Calu3 (cell line): ENCODE measurements at regions not wholly inside any gene's neighbourhood (a gene's known extent, or its start where the extent isn't known, plus 50 kb on each side); places are given as distances from the start of the nearest gene placed in this dataset.

Experiments used
- BruUV-seq: library from RNA; stranded (reverse); fragments of 400-500 nt; replicated peaks from 2 replicates; lab custom pipeline; 2021; lab: Mats Ljungman, UMichigan
- CTCF ChIA-PET: fragments of 300-600 bp; sonication (Branson Sonifier 250); formaldehyde crosslinking; loops from one replicate; lab custom pipeline; 2022; ENCODE audit warnings: antibody characterized with exemption; lab: Charles Lee
- DNase-seq: peaks from one replicate; pipeline ENCODE4 v3.0.0; 2022
- H3K27ac Mint-ChIP-seq: one replicate; pipeline ENCODE4 v1.8.0; 2022; ENCODE audit warnings: mixed read lengths; ENCODE audit not compliant: unreplicated experiment
- H3K27me3 Mint-ChIP-seq: one replicate; pipeline ENCODE4 v1.8.0; 2022; ENCODE audit warnings: mixed read lengths; ENCODE audit not compliant: unreplicated experiment
- H3K36me3 Mint-ChIP-seq: one replicate; pipeline ENCODE4 v1.8.0; 2022; ENCODE audit warnings: mild to moderate bottlenecking, moderate library complexity, mixed read lengths; ENCODE audit not compliant: insufficient read depth, unreplicated experiment
- H3K4me1 Mint-ChIP-seq: one replicate; pipeline ENCODE4 v1.8.0; 2022; ENCODE audit warnings: mild to moderate bottlenecking, low read depth, mixed read lengths; ENCODE audit not compliant: unreplicated experiment
- H3K4me3 Mint-ChIP-seq: one replicate; pipeline ENCODE4 v1.8.0; 2022; ENCODE audit warnings: mild to moderate bottlenecking, low read depth, moderate library complexity, mixed read lengths; ENCODE audit not compliant: unreplicated experiment
- H3K9me3 Mint-ChIP-seq: one replicate; pipeline ENCODE4 v1.8.0; 2022; ENCODE audit warnings: low read depth, mixed read lengths; ENCODE audit not compliant: unreplicated experiment
- intact Hi-C: fragments of 100-400 bp; cut with micrococcal nuclease; formaldehyde crosslinking; loops from one replicate; pipeline ENCODE4 v1.10.0; 2022; ENCODE audit not compliant: unreplicated experiment
- TF ChIP-seq, protein P1 (sequence below): fragments of 200-600 bp; IDR thresholded peaks from one replicate; pipeline ENCODE4 v1.8.0; 2022; ENCODE audit warnings: antibody characterized with exemption; ENCODE audit not compliant: unreplicated experiment

DNA sequence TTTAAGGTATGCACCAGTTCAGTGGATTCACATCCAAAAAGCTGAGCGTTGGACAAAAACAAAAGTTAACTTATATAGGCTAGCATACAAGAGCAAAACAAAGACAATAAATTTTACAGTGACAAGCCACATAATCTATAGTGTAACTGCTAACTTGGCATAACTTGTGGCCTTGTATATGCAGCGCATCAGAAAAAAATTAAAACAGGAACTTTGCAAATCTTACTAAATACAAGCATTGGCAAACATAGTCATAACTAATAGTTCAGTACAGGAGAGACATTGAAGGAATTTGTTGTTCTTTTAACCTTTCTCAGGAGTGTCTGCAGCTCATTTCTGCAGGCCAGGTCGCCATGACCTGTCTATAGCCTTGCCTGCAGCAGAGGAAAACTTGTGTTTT lies 54.6 kb downstream of the OR10H4 start:
- DNase-seq = no peak
- H3K4me1 Mint-ChIP-seq = peaks cover 30% of the 10 kb centered on the region
- intact Hi-C loops = loop anchor here (10.0 kb wide), 1 partner anchor 169 kb away; no protein-coding TSS in a partner anchor
- H3K27ac Mint-ChIP-seq = no peak overlapping the region
- H3K9me3 Mint-ChIP-seq = no peaks in the 10 kb centered on the region
- TF ChIP-seq, protein P1, sequence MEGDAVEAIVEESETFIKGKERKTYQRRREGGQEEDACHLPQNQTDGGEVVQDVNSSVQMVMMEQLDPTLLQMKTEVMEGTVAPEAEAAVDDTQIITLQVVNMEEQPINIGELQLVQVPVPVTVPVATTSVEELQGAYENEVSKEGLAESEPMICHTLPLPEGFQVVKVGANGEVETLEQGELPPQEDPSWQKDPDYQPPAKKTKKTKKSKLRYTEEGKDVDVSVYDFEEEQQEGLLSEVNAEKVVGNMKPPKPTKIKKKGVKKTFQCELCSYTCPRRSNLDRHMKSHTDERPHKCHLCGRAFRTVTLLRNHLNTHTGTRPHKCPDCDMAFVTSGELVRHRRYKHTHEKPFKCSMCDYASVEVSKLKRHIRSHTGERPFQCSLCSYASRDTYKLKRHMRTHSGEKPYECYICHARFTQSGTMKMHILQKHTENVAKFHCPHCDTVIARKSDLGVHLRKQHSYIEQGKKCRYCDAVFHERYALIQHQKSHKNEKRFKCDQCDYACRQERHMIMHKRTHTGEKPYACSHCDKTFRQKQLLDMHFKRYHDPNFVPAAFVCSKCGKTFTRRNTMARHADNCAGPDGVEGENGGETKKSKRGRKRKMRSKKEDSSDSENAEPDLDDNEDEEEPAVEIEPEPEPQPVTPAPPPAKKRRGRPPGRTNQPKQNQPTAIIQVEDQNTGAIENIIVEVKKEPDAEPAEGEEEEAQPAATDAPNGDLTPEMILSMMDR = no peak
- H3K4me3 Mint-ChIP-seq = no peak overlapping the region
- CTCF ChIA-PET = interaction anchor here (1.2 kb wide), 1 partner anchor 22 kb away, joined by 3 read pairs; no protein-coding TSS in a partner anchor
- no peaks in the 10 kb centered on the region for H3K27me3 Mint-ChIP-seq
- BruUV-seq = no TSS peak
- H3K36me3 Mint-ChIP-seq = peaks cover 15% of the 10 kb centered on the region

DNA sequence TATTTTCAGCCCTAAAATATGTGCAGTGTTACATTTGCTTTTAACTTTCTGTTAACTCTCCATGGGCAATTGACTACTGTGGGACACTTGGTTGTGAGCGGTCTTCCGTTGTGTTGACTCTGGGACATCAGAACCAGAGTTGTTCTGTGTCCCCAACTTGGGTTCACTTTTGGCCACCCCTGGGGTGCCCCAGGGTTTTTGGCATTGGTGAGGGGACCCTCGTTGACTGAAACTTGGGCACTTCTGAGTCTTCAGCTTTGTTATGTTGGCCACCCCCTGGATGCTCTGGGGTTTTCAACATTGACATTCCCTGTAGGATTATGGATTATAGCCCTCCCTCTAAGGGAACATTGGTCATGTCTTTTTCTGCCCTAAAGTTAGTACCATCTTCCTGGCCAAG lies 57.1 kb downstream of the OR10H4 start:
- Mint-ChIP-seq H3K9me3 (no peaks in the 10 kb centered on the region), H3K36me3 (peaks cover 15% of the 10 kb centered on the region), H3K4me3 (no peak overlapping the region), H3K27me3 (no peaks in the 10 kb centered on the region), H3K4me1 (peaks cover 23% of the 10 kb centered on the region), H3K27ac (no peak overlapping the region)
- no TSS peak for BruUV-seq
- no peak for DNase-seq
- intact Hi-C loops = loop anchor here (10.0 kb wide), 1 partner anchor 171 kb away; no protein-coding TSS in a partner anchor
- CTCF ChIA-PET = interaction anchor here (0.6 kb wide), 1 partner anchor 87 kb away, joined by 5 read pairs; no protein-coding TSS in a partner anchor
- TF ChIP-seq, protein P1 = no peak

DNA sequence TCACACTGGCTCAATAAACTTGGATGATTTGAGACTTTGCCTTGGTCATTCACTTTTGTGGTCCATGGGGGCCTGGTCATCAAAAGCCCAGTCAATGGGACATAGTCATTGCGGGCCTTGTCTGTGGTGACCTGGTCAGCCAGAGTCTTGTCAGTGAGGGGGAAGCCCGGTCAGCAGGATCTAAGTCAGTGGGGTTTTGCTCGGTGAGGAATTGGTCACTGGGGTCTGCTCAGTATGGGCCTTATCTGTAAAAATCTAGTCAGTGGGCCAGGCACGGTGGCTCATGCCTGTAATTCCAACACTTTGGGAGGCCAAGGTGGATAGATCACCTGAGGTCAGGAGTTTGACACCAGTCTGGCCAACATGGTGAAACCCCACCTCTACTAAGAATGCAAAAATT lies 63.7 kb upstream of the TPM4 start:
- TF ChIP-seq, protein P1 = no peak
- Mint-ChIP-seq H3K36me3 (no peaks in the 10 kb centered on the region), H3K4me3 (no peak overlapping the region), H3K9me3 (peaks cover 2% of the 10 kb centered on the region), H3K27me3 (no peaks in the 10 kb centered on the region), H3K4me1 (no peaks in the 10 kb centered on the region), H3K27ac (no peak overlapping the region)
- DNase-seq = no peak
- intact Hi-C loops = no loop called here
- CTCF ChIA-PET = no interaction called here
- no TSS peak for BruUV-seq

DNA sequence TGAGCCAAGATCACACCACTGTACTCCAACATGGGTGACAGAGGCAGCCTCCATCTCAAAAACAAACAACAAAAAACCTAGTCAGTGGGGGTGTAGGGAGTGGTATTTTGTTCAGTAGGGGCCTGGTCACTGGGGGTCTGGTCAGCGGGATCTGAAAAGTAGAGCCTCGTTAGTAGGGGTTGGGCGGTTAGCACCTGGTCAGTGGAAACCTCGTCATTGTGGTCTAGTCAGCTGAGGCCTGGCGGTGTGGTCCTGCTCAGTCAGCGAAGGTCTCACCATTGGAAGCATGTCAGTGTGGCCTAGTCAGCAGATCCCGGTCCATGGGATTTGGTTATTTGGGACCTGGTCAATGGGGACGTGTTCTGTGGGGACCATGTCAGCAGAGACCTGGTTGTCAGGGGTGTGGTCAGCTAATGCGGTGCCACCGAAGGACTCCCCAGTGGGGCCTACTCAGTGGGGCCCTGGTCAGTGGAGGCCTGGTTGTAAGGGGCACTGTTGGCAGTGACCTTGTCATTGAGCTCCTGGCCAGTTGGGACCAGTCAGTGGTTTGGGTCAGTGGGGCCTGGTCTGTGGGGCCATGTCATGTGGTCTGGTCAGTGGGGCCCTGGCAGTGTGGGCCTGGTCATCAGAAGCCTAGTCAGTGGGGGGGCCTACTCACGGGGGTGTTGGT lies 63.0 kb upstream of the TPM4 start:
- Mint-ChIP-seq H3K27ac (no peak overlapping the region), H3K4me3 (no peak overlapping the region), H3K4me1 (no peaks in the 10 kb centered on the region), H3K9me3 (peaks cover 2% of the 10 kb centered on the region), H3K27me3 (no peaks in the 10 kb centered on the region), H3K36me3 (no peaks in the 10 kb centered on the region)
- CTCF ChIA-PET = interaction anchor here (0.6 kb wide), 1 partner anchor 1902 kb away, joined by 4 read pairs; no protein-coding TSS in a partner anchor
- TF ChIP-seq, protein P1 = no peak
- BruUV-seq = no TSS peak
- intact Hi-C loops = no loop called here
- no peak for DNase-seq
